ENCODE measurements at regions not wholly inside any gene's neighbourhood (a gene's known extent, or its start where the extent isn't known, plus 50 kb on each side); places are given as distances from the start of the nearest gene placed in this dataset.

DNA sequence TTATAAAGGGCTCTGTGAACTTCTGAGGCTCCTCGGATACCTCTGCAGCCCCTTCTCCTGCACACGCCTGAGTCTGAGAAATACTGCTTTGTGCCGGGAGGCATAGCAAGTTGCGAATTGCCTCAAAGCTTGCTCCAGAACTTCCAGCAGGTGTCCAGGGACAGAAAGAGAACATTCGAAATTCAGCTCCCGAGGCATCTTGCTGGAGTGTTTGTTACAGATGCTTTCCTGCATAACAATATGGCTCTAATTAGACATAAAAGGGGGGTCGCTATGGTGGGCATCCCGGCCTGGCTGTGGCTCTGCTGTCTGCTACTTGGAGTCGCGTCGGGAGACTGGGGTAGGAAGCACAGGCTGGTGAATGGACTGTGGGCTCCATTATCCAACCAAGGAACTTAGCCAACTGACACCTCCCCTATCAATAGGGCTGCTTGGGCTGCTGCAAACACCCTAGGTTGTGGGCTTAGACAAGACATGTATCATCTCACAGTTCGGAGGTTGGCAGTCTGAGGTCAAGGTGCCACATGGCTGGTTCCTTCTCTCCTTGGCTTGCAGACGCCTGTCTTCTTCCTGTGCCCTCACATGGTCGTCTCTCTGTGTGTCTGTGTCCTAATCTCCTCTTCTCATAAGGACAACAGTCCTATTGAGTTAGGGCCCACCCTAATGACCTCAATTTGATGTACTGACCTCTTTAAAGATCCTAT, 607.0 kb downstream of the NPHP4 start:
- no peak for DNase-seq (ENCODE audit: low spot score)

DNA sequence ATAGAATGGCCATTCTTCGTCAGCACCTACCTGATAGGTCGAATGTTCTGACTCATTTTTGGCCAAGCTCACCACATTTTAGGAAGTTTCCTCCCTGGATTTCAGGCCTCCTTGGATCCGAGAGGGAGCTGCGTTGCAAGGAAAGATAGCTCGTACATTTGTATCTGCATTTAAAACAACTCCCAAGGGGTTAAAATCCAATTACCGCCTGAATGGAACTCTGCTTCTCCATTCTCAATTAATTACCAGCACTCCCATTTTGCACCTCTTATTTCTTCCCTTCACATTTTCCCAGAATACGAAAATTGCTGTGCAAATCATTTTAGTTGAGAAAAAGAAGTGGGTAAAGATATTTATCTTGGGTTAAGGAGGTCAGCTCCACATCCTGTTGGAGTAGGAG, 610.7 kb downstream of the NPHP4 start:
- no peak for DNase-seq (ENCODE audit: low spot score)

GRCh38 chr1:5379176-5379759, 613.0 kb downstream of the NPHP4 start:
- no peak for DNase-seq (ENCODE audit: low spot score)

- no peak for DNase-seq (ENCODE audit: low spot score)
These were observed 615.5 kb downstream of the NPHP4 start for GRCh38 chr1:5376538-5377247.

DNA sequence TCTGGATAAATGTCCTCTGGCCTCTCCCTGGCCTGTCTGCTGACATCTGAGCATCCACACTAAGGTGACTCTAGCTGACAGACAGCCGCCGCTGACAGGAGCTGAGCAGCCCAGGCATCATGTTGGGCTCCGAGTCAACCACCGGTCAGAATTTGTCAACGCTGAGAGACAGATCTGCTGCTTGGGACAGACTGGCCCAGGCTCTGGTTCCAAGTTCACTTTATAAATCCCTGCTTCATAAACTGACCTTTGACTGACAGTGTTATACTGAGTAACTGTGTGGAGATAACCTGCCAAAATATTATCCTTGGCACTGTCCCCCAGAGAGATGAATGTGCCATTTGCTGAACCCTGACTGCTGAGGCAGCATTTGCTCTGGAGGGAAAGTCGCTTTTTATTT, 616.7 kb downstream of the NPHP4 start:
- DNase-seq (ENCODE audit: low spot score) = no peak

DNA sequence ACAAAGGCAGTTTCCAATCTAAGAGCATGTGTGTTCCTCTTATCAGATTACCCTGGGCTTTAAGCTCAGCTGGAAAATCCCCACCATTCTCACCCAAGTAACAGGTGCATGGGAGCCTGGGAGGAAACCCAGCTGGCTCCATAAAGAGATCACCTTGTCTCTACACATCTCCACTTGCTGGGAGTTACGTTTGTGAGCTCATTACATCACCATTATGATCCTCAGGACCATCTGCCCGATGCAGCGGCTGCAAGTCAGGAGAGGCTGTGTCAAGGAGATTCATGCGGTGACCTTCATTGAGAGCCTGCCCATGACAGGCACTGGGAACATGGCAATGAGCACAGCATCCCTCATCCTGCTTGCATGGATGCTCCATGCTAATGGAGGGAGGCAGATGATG, 618.0 kb downstream of the NPHP4 start:
- DNase-seq (ENCODE audit: low spot score) = no peak

DNA sequence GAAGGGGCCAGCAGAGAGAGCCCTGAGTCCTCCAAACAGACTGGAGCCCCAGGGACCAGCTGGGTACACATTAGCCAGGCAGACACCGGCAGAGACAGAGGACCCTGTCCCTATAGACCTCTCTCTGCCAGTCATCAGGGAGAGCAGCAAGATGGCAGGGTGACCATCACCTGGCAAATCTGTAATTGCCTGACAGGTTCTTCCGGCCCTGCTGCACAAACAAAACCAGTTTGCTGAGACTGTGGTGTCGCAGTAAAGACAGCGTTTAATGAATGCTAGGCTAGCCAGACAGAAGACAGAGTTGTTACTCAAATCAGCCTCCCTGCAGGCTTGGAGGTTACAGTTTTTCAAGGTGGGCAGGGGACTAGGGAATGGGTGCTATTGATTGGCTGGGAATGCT, 618.9 kb downstream of the NPHP4 start:
- no peak for DNase-seq (ENCODE audit: low spot score)

DNA sequence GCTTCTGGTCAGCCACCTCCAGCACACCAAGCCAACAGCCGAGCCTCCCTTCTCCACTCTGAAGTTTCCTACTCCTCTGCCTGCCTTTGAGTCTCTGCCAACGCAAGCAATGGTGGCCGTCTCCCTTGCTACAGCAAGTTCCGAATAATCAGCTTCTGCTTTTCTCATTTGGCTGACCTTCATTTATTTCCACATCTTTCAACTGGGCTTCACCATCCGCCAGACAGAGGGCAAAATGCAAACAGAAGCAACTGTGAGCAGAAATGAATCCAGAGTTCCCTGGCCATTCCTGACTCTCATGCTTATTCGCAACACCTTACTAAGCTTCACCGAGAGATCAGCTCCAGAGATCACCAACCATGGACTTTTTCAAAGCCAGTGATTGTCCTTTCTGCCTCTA, 621.0 kb downstream of the NPHP4 start:
- no peak for DNase-seq (ENCODE audit: low spot score)

- no peak for DNase-seq (ENCODE audit: low spot score)
These were observed 621.9 kb downstream of the NPHP4 start for GRCh38 chr1:5370311-5370710.

GRCh38 chr1:5369223-5369622, 623.0 kb downstream of the NPHP4 start:
- DNase-seq (ENCODE audit: low spot score) = no peak

DNA sequence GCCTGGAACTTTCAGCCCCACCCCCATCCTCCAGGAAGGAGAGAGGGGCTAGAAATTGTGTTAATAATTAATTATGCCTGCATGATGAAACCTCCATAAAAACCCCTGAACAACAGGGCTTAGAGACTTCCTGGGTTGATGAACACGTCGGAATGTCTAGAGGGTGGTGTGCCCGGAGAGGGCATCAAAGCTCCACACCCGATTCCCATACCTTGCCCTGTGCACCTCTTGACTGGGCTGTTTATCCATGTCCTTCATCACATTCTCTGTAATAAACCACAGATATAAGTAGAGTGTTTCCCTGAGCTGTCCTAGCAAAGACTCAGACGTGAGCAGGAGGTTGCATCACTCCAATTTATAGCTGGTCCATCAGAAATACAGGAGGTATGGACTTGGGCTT, 624.0 kb downstream of the NPHP4 start:
- DNase-seq (ENCODE audit: low spot score) = no peak

- DNase-seq (ENCODE audit: low spot score) = no peak
These were observed 624.9 kb downstream of the NPHP4 start for GRCh38 chr1:5367306-5367705.

DNA sequence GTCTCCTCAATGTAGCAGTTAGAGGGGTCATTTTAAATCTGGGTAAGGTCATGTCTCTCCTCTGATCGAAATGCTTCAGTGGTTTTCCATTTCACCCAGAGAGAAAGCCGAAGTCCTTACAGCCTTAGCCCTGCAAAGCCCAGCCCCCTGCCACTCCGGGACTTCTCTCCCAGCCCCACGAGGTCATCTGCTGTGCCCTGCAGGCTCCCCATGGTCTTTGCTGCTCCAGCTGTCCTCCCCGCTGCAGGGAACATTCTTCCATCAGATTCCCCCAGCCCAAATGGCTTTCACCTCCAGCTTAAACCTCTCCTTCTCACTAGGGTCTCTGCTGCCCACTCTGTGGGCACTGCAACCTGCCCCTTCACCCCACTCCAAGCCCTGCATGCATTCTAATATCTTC, 626.5 kb downstream of the NPHP4 start:
- DNase-seq (ENCODE audit: low spot score) = no peak

GRCh38 chr1:5364591-5364990, 627.6 kb downstream of the NPHP4 start:
- no peak for DNase-seq (ENCODE audit: low spot score)

- DNase-seq (ENCODE audit: low spot score) = no peak
These were observed 637.5 kb downstream of the NPHP4 start for GRCh38 chr1:5354681-5355080.

DNA sequence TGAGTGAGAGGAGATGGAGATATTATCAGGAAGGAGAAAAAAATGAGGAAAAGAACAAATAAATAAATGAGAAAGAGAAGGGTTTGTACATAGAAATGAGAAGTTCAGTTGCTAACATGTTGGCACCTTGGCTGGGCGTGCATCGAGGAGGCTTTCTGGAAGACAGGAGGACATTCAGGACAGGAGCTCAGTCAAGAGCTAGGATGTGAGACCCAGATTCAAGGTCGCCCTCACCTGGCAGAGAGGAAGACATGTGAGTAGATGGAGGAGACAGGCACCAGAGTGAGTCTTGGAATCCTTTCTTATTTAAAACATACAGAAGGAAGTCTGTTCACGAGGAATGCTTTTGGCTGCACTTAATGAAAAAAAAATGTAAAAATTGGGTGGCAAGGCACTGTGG, 640.9 kb downstream of the NPHP4 start:
- no peak for DNase-seq (ENCODE audit: low spot score)

DNA sequence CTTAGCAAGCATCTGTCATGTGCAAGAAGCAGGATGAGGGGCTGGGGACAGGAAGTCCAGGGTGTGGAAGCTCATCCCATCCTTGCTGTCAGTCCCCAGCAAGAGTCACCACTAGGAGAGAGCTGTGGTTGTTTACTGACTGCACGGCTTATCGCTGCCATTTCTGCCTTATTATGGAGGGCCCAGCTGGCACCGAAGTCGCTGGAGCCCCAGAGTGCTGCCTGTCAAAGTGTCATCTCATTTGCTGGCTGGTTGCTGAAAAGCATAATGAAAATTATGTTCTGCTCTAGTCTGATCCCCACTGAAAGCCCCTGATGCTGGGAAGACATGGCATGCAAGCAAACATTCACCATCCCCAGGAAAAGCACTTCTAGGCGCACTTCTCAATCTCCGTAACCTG, 642.7 kb downstream of the NPHP4 start:
- no peak for DNase-seq (ENCODE audit: low spot score)

GRCh38 chr1:5348732-5349465, 643.3 kb downstream of the NPHP4 start:
- DNase-seq (ENCODE audit: low spot score) = no peak

GRCh38 chr1:5347726-5348125, 644.5 kb downstream of the NPHP4 start:
- no peak for DNase-seq (ENCODE audit: low spot score)

GRCh38 chr1:5345556-5345955, 646.7 kb downstream of the NPHP4 start:
- DNase-seq (ENCODE audit: low spot score) = no peak

DNA sequence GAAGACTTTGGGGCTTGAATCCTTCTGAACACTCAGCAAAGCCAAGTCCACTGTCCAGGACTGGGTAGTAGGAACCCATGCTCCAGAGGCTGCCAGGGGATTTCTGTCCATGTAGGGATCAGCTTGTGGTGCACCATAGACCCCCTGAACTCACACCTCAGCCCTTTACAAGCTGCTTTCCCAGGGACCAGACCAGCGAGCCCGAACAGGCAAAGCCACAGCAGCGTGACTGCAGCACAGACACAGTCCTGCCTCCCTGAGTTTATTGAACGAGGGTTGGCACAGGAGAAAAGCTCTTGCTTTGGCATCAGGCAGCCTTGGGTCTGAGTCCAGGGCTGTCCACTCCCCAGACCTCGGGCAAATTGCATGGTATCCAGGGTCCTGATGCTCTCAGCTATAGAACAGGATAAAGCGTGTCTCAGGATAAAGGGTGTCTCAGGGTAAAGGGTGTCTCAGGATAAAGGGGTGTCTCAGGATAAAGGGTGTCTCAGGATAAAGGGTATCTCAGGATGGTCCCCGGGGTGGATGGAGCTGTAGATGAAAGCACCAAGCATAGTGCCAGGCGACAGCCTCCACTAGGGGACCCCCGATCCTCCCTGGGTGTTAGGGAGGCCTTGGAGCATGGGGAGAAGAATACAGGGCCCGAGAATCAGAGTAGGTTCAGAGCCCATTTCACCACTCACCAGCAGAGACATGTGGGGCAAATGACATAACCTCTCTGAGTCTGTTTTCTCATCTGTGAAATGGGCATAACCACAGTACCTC, 648.8 kb downstream of the NPHP4 start:
- no peak for DNase-seq (ENCODE audit: low spot score)

DNA sequence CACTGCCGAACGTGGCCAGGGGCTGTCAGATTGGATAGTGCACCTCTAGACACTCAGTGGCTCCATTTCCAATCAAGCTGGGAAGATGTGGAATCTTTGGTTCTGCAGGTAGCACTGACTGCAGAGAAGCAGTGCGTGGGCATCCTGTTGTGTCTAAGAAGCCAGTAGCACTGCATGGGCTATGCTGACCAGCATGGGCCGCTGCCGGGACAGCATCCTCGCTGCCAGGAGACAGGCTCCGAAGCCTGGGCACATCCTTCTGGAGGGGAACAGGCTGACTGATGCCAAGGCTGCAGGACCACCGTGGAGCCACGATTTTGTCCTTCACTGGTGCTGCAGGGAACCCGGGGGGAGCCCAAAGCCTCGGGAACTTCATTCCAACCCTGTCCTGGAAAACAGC, 649.4 kb downstream of the NPHP4 start:
- no peak for DNase-seq (ENCODE audit: low spot score)
